ENCODE measurements at regions not wholly inside any gene's neighbourhood (a gene's known extent, or its start where the extent isn't known, plus 50 kb on each side); places are given as distances from the start of the nearest gene placed in this dataset.

DNA sequence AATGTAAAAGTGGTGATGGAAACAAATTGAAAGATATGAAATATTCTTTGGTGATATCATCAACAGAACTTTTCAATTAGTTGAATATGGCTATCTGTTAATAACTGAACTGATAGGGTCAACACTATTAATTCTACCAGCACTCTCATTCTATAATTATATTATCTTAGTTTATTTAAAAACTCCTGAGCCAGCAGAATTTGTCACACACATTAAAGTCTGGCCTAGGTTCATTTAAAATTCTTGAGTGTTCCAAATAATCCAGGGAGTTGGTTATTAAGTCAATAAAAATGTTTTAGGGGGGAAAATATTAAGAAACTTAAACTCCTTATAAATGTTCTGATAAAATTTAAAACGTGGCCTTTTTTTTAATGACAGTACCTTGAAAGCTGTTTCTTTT is 189.6 kb upstream of the GRM7 start:
- DNase-seq (no peak), ATAC-seq (ENCODE audit: insufficient read depth, low read depth) (no peak)
- no peak overlapping the region for H3K4me2 ChIP-seq (ENCODE audit: insufficient read depth, low read length)
- no peak overlapping the region for H2AFZ ChIP-seq (ENCODE audit: low read depth, low read length)
- H3K9ac ChIP-seq (ENCODE audit: low read depth, low read length): no peak overlapping the region
- H3K9me3 ChIP-seq (ENCODE audit: insufficient read depth, low read length, severe bottlenecking): no peaks in the 10 kb centered on the region
- no peaks in the 10 kb centered on the region for H3K4me1 ChIP-seq (ENCODE audit: insufficient read depth, low read length)
- H3K36me3 ChIP-seq (ENCODE audit: insufficient read depth, low read length): no peaks in the 10 kb centered on the region
- no peaks in the 10 kb centered on the region for H3K79me2 ChIP-seq (ENCODE audit: insufficient read depth, low read length)
- no peaks in the 10 kb centered on the region for H4K20me1 ChIP-seq (ENCODE audit: insufficient read depth, low read length)
- H3K27ac ChIP-seq (ENCODE audit: low read length): no peak overlapping the region
- no peak overlapping the region for H3K4me3 ChIP-seq (ENCODE audit: low read depth in 1 of 2, low read length in 2 of 2)
- no peaks in the 10 kb centered on the region for H3K27me3 ChIP-seq (ENCODE audit: insufficient read depth, low read length, poor library complexity)
- TF ChIP-seq, protein P1, sequence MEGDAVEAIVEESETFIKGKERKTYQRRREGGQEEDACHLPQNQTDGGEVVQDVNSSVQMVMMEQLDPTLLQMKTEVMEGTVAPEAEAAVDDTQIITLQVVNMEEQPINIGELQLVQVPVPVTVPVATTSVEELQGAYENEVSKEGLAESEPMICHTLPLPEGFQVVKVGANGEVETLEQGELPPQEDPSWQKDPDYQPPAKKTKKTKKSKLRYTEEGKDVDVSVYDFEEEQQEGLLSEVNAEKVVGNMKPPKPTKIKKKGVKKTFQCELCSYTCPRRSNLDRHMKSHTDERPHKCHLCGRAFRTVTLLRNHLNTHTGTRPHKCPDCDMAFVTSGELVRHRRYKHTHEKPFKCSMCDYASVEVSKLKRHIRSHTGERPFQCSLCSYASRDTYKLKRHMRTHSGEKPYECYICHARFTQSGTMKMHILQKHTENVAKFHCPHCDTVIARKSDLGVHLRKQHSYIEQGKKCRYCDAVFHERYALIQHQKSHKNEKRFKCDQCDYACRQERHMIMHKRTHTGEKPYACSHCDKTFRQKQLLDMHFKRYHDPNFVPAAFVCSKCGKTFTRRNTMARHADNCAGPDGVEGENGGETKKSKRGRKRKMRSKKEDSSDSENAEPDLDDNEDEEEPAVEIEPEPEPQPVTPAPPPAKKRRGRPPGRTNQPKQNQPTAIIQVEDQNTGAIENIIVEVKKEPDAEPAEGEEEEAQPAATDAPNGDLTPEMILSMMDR (IDR thresholded peaks at IDR 0.05; ENCODE audit: borderline replicate concordance, extremely low read depth, low read length, poor library complexity, severe bottlenecking): no peak
- TF ChIP-seq EZH2 (IDR thresholded peaks at IDR 0.05; ENCODE audit: borderline replicate concordance, low read depth, low read length, severe bottlenecking): no peak

DNA sequence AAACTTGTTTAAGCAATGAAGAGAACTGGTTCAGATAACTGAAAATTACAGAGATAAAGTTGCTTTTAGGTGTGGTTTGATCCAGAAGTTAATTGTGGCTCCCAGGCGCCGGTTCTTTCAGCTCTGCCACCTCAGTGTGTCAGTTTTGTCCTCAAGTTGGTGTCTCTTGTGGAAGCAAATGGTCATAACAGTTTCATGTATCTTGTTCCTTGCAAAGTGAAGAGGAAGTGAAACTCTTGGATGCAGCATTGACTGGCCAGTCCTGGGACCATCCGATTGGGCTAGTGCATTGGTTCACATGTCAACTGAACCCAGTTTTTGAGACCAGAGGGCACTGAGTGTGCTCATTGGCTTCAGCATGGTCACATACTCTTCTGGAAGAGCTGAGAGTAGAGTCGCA is 181.4 kb upstream of the GRM7 start:
- ATAC-seq (ENCODE audit: insufficient read depth, low read depth) (no peak), DNase-seq (no peak)
- no peak overlapping the region for H3K4me2 ChIP-seq (ENCODE audit: insufficient read depth, low read length)
- no peaks in the 10 kb centered on the region for H3K4me1 ChIP-seq (ENCODE audit: insufficient read depth, low read length)
- H3K9ac ChIP-seq (ENCODE audit: low read depth, low read length): no peak overlapping the region
- no peaks in the 10 kb centered on the region for H3K9me3 ChIP-seq (ENCODE audit: insufficient read depth, low read length, severe bottlenecking)
- no peak overlapping the region for H3K4me3 ChIP-seq (ENCODE audit: low read depth in 1 of 2, low read length in 2 of 2)
- H3K27me3 ChIP-seq (ENCODE audit: insufficient read depth, low read length, poor library complexity): no peaks in the 10 kb centered on the region
- H4K20me1 ChIP-seq (ENCODE audit: insufficient read depth, low read length): no peaks in the 10 kb centered on the region
- H3K79me2 ChIP-seq (ENCODE audit: insufficient read depth, low read length): no peaks in the 10 kb centered on the region
- no peaks in the 10 kb centered on the region for H3K36me3 ChIP-seq (ENCODE audit: insufficient read depth, low read length)
- no peak overlapping the region for H3K27ac ChIP-seq (ENCODE audit: low read length)
- no peak overlapping the region for H2AFZ ChIP-seq (ENCODE audit: low read depth, low read length)
- no peak for TF ChIP-seq EZH2 (IDR thresholded peaks at IDR 0.05; ENCODE audit: borderline replicate concordance, low read depth, low read length, severe bottlenecking)
- TF ChIP-seq, protein P1 (IDR thresholded peaks at IDR 0.05; ENCODE audit: borderline replicate concordance, extremely low read depth, low read length, poor library complexity, severe bottlenecking): no peak

DNA sequence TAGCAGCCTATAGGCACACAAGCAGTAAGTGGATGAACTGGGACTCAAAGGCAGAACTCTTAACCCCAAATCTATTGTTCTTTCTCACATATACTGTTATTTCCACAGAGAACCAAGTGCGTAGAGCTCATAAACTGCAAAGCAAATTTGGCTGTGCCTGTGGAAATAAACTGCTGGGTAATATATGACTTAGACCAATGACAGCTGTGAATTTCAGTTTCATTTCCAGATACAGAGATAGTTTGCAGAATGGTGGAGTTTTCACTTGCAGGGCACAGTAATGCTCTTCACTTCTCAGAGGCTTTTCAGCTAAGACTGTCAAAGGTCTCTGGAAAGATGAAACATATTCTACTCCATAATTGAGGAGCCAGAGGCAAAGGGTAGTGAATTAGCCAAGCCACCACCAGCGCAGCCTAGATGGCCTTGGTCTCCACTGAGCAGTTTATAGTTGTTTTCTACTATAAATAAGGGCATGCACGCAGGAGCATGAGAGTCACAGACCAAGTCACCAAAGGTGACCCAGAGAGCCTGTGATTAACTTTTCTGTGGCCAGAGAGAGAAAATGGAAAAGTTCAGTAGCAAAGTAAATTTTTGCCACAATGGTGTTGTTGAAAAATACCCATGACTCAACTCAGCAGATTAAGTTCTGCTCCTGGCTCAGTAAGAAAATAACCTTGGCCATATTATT is 180.7 kb upstream of the GRM7 start:
- no peak overlapping the region for H3K9ac ChIP-seq (ENCODE audit: low read depth, low read length)
- ATAC-seq (ENCODE audit: insufficient read depth, low read depth): no peak
- no peak for DNase-seq
- H3K36me3 ChIP-seq (ENCODE audit: insufficient read depth, low read length): no peaks in the 10 kb centered on the region
- no peaks in the 10 kb centered on the region for H3K4me1 ChIP-seq (ENCODE audit: insufficient read depth, low read length)
- H3K4me3 ChIP-seq (ENCODE audit: low read depth in 1 of 2, low read length in 2 of 2): no peak overlapping the region
- H3K4me2 ChIP-seq (ENCODE audit: insufficient read depth, low read length): no peak overlapping the region
- no peaks in the 10 kb centered on the region for H3K79me2 ChIP-seq (ENCODE audit: insufficient read depth, low read length)
- no peak overlapping the region for H2AFZ ChIP-seq (ENCODE audit: low read depth, low read length)
- no peaks in the 10 kb centered on the region for H3K9me3 ChIP-seq (ENCODE audit: insufficient read depth, low read length, severe bottlenecking)
- TF ChIP-seq, protein P1 (IDR thresholded peaks at IDR 0.05; ENCODE audit: borderline replicate concordance, extremely low read depth, low read length, poor library complexity, severe bottlenecking): no peak
- no peak for TF ChIP-seq EZH2 (IDR thresholded peaks at IDR 0.05; ENCODE audit: borderline replicate concordance, low read depth, low read length, severe bottlenecking)
- no peak overlapping the region for H3K27ac ChIP-seq (ENCODE audit: low read length)
- no peaks in the 10 kb centered on the region for H3K27me3 ChIP-seq (ENCODE audit: insufficient read depth, low read length, poor library complexity)
- no peaks in the 10 kb centered on the region for H4K20me1 ChIP-seq (ENCODE audit: insufficient read depth, low read length)

Measured in DND-41 (cell line).